ENCODE measurements at regions not wholly inside any gene's neighbourhood (a gene's known extent, or its start where the extent isn't known, plus 50 kb on each side); places are given as distances from the start of the nearest gene placed in this dataset.

DNA sequence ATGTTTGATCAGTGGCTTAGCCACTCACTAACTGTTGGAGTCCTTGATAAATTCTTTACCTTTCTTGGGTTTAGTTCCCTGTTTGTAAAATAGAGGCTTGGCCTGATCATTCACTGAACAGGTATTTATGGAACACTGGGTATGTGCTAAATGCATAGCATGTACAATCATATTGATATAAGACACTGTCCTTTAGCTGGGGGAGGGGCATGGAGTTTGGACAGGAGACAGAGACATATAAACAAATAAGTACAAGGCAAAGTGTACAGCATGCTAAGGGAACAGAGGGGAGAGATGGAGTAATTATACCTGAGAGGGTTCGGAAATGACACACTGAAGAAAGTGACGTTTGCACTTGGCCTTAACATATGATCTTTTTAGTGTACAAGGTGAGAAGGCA lies 124.3 kb upstream of the CACNA1E start:
- H3K27me3 Mint-ChIP-seq (ENCODE audit: low read depth) = peaks cover 3% of the 10 kb centered on the region

GRCh38 chr1:181364801-181365200 lies 118.5 kb upstream of the CACNA1E start:
- Mint-ChIP-seq H3K4me3 (no peak overlapping the region), H3K9me3 (peaks cover 4% of the 10 kb centered on the region), H3K27ac (ENCODE audit: unreplicated experiment) (no peak overlapping the region), H3K36me3 (ENCODE audit: low read depth) (no peaks in the 10 kb centered on the region), H3K4me1 (no peaks in the 10 kb centered on the region), H3K27me3 (ENCODE audit: low read depth) (no peaks in the 10 kb centered on the region)
- DNase-seq (ENCODE audit: low read depth, low spot score) = no peak
- TF ChIP-seq, protein P1, sequence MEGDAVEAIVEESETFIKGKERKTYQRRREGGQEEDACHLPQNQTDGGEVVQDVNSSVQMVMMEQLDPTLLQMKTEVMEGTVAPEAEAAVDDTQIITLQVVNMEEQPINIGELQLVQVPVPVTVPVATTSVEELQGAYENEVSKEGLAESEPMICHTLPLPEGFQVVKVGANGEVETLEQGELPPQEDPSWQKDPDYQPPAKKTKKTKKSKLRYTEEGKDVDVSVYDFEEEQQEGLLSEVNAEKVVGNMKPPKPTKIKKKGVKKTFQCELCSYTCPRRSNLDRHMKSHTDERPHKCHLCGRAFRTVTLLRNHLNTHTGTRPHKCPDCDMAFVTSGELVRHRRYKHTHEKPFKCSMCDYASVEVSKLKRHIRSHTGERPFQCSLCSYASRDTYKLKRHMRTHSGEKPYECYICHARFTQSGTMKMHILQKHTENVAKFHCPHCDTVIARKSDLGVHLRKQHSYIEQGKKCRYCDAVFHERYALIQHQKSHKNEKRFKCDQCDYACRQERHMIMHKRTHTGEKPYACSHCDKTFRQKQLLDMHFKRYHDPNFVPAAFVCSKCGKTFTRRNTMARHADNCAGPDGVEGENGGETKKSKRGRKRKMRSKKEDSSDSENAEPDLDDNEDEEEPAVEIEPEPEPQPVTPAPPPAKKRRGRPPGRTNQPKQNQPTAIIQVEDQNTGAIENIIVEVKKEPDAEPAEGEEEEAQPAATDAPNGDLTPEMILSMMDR (conservative IDR thresholded peaks at IDR 0.05) = no peak

More for the DNA sequence above, 124.3 kb upstream of the CACNA1E start:
- Mint-ChIP-seq H3K4me1 (no peaks in the 10 kb centered on the region), H3K36me3 (ENCODE audit: low read depth) (no peaks in the 10 kb centered on the region), H3K4me3 (no peak overlapping the region), H3K27ac (ENCODE audit: unreplicated experiment) (no peak overlapping the region), H3K9me3 (no peaks in the 10 kb centered on the region)
- TF ChIP-seq, protein P1 (conservative IDR thresholded peaks at IDR 0.05) = no peak
- no peak for DNase-seq (ENCODE audit: low read depth, low spot score)

DNA sequence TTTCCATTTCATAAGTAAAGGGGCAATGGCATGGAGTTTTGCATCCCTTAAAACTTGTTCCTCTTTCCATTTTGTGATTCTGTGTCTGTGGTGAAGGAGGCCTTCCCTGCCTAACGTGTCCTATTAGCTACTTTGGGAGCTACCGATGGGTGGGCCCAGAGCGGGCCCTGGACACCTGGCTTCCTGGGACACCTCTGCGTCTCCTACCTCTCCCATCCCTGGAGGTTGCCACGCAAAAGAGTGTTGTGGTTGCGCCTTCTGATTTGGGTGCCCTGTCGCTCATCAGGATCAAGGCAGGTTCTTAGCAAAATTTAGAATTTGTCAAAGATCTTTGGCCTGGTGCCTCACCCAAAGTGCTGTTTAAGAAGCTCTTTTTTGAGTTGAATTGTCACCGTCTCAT lies 116.4 kb upstream of the CACNA1E start:
- Mint-ChIP-seq H3K36me3 (ENCODE audit: low read depth) (no peaks in the 10 kb centered on the region), H3K9me3 (peaks cover 5% of the 10 kb centered on the region), H3K4me1 (no peaks in the 10 kb centered on the region), H3K4me3 (no peak overlapping the region), H3K27ac (ENCODE audit: unreplicated experiment) (no peak overlapping the region), H3K27me3 (ENCODE audit: low read depth) (no peaks in the 10 kb centered on the region)
- DNase-seq (ENCODE audit: low read depth, low spot score) = no peak
- TF ChIP-seq, protein P1 (conservative IDR thresholded peaks at IDR 0.05) = no peak

DNA sequence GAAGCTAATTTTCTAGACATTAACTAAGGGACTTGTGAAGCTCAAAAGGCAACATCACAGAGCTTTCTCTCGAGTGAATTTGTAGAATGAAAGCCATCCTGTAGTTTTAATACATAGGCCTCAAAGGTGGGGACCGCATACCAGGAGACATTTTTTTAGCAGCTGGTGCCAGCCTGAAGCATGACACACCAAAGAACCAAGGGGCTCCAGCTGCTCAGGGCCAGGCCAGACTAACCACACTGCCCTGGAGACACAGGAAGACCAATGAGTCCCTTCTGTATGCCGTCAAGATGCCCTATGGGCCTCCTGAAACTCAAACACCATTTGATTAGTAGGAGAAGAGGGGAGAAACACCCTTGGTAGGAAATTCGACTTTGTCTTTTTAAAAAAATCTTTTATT lies 113.9 kb upstream of the CACNA1E start:
- Mint-ChIP-seq H3K27me3 (ENCODE audit: low read depth) (peaks cover 3% of the 10 kb centered on the region), H3K27ac (ENCODE audit: unreplicated experiment) (no peak overlapping the region), H3K36me3 (ENCODE audit: low read depth) (no peaks in the 10 kb centered on the region), H3K9me3 (peaks cover 10% of the 10 kb centered on the region), H3K4me1 (no peaks in the 10 kb centered on the region), H3K4me3 (no peak overlapping the region)
- no peak for DNase-seq (ENCODE audit: low read depth, low spot score)
- TF ChIP-seq, protein P1 (conservative IDR thresholded peaks at IDR 0.05) = no peak

- no peak overlapping the region for H3K27ac Mint-ChIP-seq (ENCODE audit: unreplicated experiment)
- TF ChIP-seq, protein P1 (conservative IDR thresholded peaks at IDR 0.05) = no peak
- H3K9me3 Mint-ChIP-seq = peaks cover 3% of the 10 kb centered on the region
- no peaks in the 10 kb centered on the region for H3K36me3 Mint-ChIP-seq (ENCODE audit: low read depth)
- no peak for DNase-seq (ENCODE audit: low read depth, low spot score)
- H3K27me3 Mint-ChIP-seq (ENCODE audit: low read depth) = no peaks in the 10 kb centered on the region
- no peak overlapping the region for H3K4me3 Mint-ChIP-seq
- H3K4me1 Mint-ChIP-seq = no peaks in the 10 kb centered on the region
These were observed 99.6 kb upstream of the CACNA1E start for GRCh38 chr1:181383695-181384094.

- TF ChIP-seq, protein P1 (conservative IDR thresholded peaks at IDR 0.05) = no peak
- H3K27ac Mint-ChIP-seq (ENCODE audit: unreplicated experiment) = no peak overlapping the region
- H3K4me3 Mint-ChIP-seq = no peak overlapping the region
- H3K9me3 Mint-ChIP-seq = no peaks in the 10 kb centered on the region
- peaks cover 5% of the 10 kb centered on the region for H3K27me3 Mint-ChIP-seq (ENCODE audit: low read depth)
- DNase-seq (ENCODE audit: low read depth, low spot score) = no peak
- H3K4me1 Mint-ChIP-seq = peaks cover 5% of the 10 kb centered on the region
- H3K36me3 Mint-ChIP-seq (ENCODE audit: low read depth) = no peaks in the 10 kb centered on the region
These were observed 97.0 kb upstream of the CACNA1E start for GRCh38 chr1:181386340-181386739.
